Hepatocyte (in vitro differentiated cells): ENCODE measurements at regions not wholly inside any gene's neighbourhood (a gene's known extent, or its start where the extent isn't known, plus 50 kb on each side); places are given as distances from the start of the nearest gene placed in this dataset.

Experiments used
- CTCF ChIP-seq: fragments of 200-600 bp; sonication (generic); IDR thresholded peaks from 2 replicates; pipeline ENCODE4 v1.5.1; 2016; ENCODE audit warnings: antibody characterized with exemption, mild to moderate bottlenecking; ENCODE audit not compliant: poor library complexity
- EZH2phosphoT487 ChIP-seq: fragments of 200-600 bp; sonication (generic); IDR thresholded peaks from one replicate; pipeline ENCODE4 v1.6.1; 2018; ENCODE audit warnings: antibody characterized with exemption, mild to moderate bottlenecking, low read depth, moderate library complexity; ENCODE audit not compliant: unreplicated experiment, severe bottlenecking

GRCh38 chr12:75596406-75596805 is 85.0 kb upstream of the KRR1 start:
- TF ChIP-seq CTCF: no peak
- TF ChIP-seq EZH2phosphoT487: no peak
